Spleen (tissue), 11 donors: ENCODE measurements at regions not wholly inside any gene's neighbourhood (a gene's known extent, or its start where the extent isn't known, plus 50 kb on each side); places are given as distances from the start of the nearest gene placed in this dataset.

Experiments
- DNase-seq: peaks from one replicate; pipeline ENCODE4 v3.0.0-alpha.2; 2020
- H3K27ac ChIP-seq, 8 donors: fragments of 200-600 bp; sonication (generic) in 7 of 8; 1 replicate in 4 of 8; 2 replicates in 4 of 8; pipeline versions ENCODE4 v1.5.0 to v1.8.0; 2016 to 2021; ENCODE audit warnings: inconsistent platforms in 4 of 8, mild to moderate bottlenecking in 4 of 8, moderate library complexity in 1 of 8
- H3K27me3 ChIP-seq, 7 donors: fragments of 200-600 bp; sonication (generic) in 6 of 7; replicated peaks in 1 of 7; 1 replicate in 4 of 7; 2 replicates in 3 of 7; pipeline versions ENCODE4 v1.5.0 to v1.8.0; 2016 to 2021; ENCODE audit warnings: inconsistent platforms in 3 of 7, mild to moderate bottlenecking in 1 of 7
- H3K36me3 ChIP-seq, 6 donors: fragments of 200-600 bp; sonication (generic) in 5 of 6; 1 replicate in 4 of 6; 2 replicates in 2 of 6; pipeline versions ENCODE4 v1.5.0 to v1.8.0; 2016 to 2021; ENCODE audit warnings: inconsistent platforms in 2 of 6
- H3K4me1 ChIP-seq, 6 donors: fragments of 200-600 bp; sonication (generic) in 5 of 6; 1 replicate in 3 of 6; 2 replicates in 3 of 6; pipeline versions ENCODE4 v1.5.0 to v1.8.0; 2016 to 2021; ENCODE audit warnings: inconsistent platforms in 3 of 6
- H3K4me3 ChIP-seq, 8 donors: fragments of 200-600 bp; sonication (generic) in 7 of 8; 1 replicate in 4 of 8; 2 replicates in 4 of 8; pipeline versions ENCODE4 v1.5.0 to v1.8.0; 2016 to 2021; ENCODE audit warnings: inconsistent platforms in 4 of 8, mild to moderate bottlenecking in 4 of 8, moderate library complexity in 2 of 8
- H3K9me3 ChIP-seq, 8 donors: fragments of 200-600 bp; sonication (generic) in 7 of 8; 1 replicate in 4 of 8; 2 replicates in 4 of 8; pipeline versions ENCODE4 v1.5.0 to v1.8.0; 2016 to 2021; ENCODE audit warnings: inconsistent platforms in 4 of 8
- POLR2A ChIP-seq, 3 donors: fragments of 450-650 bp; IDR thresholded peaks; one replicate each; pipeline ENCODE4 v1.5.1; 2017; ENCODE audit warnings: antibody characterized with exemption in 3 of 3, mild to moderate bottlenecking in 1 of 3
- POLR2AphosphoS5 ChIP-seq, 3 donors: sonication (generic); formaldehyde crosslinking; IDR thresholded peaks; one replicate each; pipeline ENCODE4 v1.5.1; 2017; ENCODE audit warnings: antibody characterized with exemption in 3 of 3
- WGBS, 5 donors: extraction: QIAGEN DNeasy Blood & Tissue Kit in 3 of 5; methylation state at CpG; one replicate each; pipeline versions ENCODE4 v1.1.5 to v1.1.7; 2013 to 2018; 5-methylcytosine and 5-hydroxymethylcytosine counted together
- intact Hi-C: fragments of 100-400 bp; cut with DNase I; formaldehyde crosslinking; loops from one replicate; pipeline ENCODE4 v1.15.0; 2023; ENCODE audit warnings: low total_unique reads
- TF ChIP-seq, protein P1 (sequence below), 11 experiments: fragments of 200-600 bp in 7 of 11; fragments of 450-650 bp in 4 of 11; sonication (generic) in 4 of 11; IDR thresholded peaks in 8 of 11; conservative IDR thresholded peaks in 3 of 11; 1 replicate in 7 of 11; 2 replicates in 4 of 11; pipeline versions ENCODE4 v1.4.0 to v1.8.0; 2016 to 2021; ENCODE audit warnings: antibody characterized with exemption in 11 of 11, inconsistent platforms in 4 of 11, mild to moderate bottlenecking in 1 of 11
- donor health status: healthy with polysubstance abuse.
- donor health status: DM: no; HTN: no; CAD: no; lungs with moderate emphysema.
- donor health status: DM: no; HTN: no; CAD: no.
- donor health status: Bipolar disorder and iron deficiency.
- donor health status: healthy.
- donor health status: DM: no; HTN: no; CAD: no.
- donor health status: DM: yes; HTN: yes; CAD: no.

DNA sequence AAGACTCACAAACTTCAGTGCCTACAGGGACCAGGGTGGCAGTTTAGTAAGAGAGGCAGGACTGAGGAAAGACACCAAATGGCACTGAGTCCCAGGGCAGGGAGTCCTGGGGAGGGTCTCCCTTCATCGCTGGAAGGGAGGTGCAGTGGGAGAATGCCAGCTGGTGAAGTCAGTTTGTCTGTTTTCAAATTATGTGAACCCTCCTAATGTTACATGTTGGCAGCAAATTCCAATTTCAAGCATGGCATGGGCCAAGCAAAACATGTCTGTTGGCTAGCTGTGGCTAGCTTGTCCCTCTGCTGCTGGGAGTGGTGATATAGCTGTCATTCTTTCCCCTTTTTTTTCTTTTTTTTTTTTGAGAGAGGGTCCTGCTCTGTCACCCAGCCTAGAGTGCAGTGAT is 55.9 kb upstream of the HAAO start:
- no peak overlapping the region for H3K27ac ChIP-seq
- H3K27me3 ChIP-seq = no peaks in the 10 kb centered on the region
- H3K36me3 ChIP-seq = no peaks in the 10 kb centered on the region
- H3K4me1 ChIP-seq = no peaks in the 10 kb centered on the region
- intact Hi-C loops = no loop called here
- H3K9me3 ChIP-seq = no peaks in the 10 kb centered on the region
- peak; percentile 25 for DNase-seq
- 92 to 100% (median 100%) methylated on average over 1 of the region's 1 CpG for WGBS, 5 donors
- no peak overlapping the region for H3K4me3 ChIP-seq
- TF ChIP-seq POLR2AphosphoS5 (IDR thresholded peaks at IDR 0.05) (no peak), POLR2A (IDR thresholded peaks at IDR 0.05) (no peak)
- TF ChIP-seq, protein P1, sequence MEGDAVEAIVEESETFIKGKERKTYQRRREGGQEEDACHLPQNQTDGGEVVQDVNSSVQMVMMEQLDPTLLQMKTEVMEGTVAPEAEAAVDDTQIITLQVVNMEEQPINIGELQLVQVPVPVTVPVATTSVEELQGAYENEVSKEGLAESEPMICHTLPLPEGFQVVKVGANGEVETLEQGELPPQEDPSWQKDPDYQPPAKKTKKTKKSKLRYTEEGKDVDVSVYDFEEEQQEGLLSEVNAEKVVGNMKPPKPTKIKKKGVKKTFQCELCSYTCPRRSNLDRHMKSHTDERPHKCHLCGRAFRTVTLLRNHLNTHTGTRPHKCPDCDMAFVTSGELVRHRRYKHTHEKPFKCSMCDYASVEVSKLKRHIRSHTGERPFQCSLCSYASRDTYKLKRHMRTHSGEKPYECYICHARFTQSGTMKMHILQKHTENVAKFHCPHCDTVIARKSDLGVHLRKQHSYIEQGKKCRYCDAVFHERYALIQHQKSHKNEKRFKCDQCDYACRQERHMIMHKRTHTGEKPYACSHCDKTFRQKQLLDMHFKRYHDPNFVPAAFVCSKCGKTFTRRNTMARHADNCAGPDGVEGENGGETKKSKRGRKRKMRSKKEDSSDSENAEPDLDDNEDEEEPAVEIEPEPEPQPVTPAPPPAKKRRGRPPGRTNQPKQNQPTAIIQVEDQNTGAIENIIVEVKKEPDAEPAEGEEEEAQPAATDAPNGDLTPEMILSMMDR (IDR thresholded peaks at IDR 0.05 in 8 of 11, conservative IDR thresholded peaks at IDR 0.05 in 3 of 11) = no peak

DNA sequence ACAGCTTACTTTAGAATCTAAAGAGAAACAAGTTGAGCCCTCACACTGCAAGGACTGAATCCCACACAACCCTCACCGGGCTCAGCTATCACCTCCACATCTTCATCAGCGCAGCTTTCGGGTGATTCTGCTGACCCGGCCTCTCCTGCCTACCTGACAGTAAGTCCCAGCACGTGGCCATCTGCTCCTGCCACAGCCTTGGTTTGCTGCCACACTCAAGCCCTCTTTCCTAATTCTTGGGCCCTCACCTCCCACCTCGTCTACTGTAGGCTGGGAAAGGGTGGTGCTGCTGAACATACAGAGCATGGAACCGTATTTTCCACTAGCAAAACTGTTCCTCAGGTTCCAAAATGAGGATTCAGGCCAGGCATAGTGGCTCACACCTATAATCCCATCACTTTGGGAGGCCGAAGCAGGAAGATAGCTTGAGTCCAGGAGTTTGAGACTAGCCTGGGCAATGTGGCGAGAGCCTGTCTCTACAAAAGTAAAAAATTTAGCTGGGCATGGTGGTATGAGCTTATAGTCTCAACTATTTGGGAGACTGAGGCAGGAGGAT is 55.3 kb upstream of the HAAO start:
- intact Hi-C loops = no loop called here
- H3K27me3 ChIP-seq = no peaks in the 10 kb centered on the region
- H3K27ac ChIP-seq = no peak overlapping the region
- H3K36me3 ChIP-seq = no peaks in the 10 kb centered on the region
- no peak for TF ChIP-seq POLR2AphosphoS5 (IDR thresholded peaks at IDR 0.05)
- no peak for TF ChIP-seq POLR2A (IDR thresholded peaks at IDR 0.05)
- TF ChIP-seq, protein P1 (IDR thresholded peaks at IDR 0.05 in 8 of 11, conservative IDR thresholded peaks at IDR 0.05 in 3 of 11) = no peak
- H3K4me1 ChIP-seq = no peaks in the 10 kb centered on the region
- no peak overlapping the region for H3K4me3 ChIP-seq
- no peaks in the 10 kb centered on the region for H3K9me3 ChIP-seq
- DNase-seq = peak; percentile 47
- WGBS, 5 donors = 87 to 94% (median 91%) methylated on average over 9 of the region's 9 CpGs

DNA sequence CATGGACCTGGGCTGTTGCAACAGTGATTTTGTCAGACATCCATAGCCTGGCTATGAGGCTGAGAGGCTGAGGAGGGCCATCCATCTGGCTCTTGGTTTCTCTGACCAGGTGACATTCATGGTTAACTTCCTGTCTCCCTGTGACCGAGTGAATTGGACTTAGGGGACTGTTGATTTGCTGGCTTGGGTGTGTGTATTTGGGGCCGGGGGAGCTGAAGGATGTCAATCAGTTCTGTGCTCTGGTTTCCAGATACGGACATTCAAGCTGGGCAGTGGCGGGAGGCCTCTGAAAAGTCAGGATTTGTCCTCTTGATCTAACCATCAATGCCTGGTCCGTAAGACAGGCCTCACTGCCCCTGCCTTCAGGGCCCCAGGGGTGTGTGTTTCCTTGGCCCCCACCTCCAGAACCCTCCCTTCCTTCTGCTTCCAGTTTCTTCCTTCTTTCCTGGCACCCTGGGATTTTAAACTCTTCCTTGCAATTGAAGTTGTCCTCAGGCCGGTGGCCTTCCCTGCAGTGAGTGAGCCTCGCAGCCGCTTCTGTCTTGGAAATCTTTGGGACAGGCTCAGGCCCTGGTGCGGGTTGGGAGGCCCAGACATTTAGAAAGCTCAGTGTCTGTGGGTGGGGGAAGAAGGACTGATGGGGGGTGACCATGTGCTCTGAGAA is 54.7 kb upstream of the HAAO start:
- no peaks in the 10 kb centered on the region for H3K27me3 ChIP-seq
- H3K4me1 ChIP-seq = no peaks in the 10 kb centered on the region
- H3K36me3 ChIP-seq = no peaks in the 10 kb centered on the region
- 88 to 96% (median 93%) methylated on average over 9 of the region's 9 CpGs for WGBS, 5 donors
- no peak overlapping the region for H3K27ac ChIP-seq
- DNase-seq = peak; percentile 41
- H3K9me3 ChIP-seq = no peaks in the 10 kb centered on the region
- H3K4me3 ChIP-seq = no peak overlapping the region
- intact Hi-C loops = no loop called here
- TF ChIP-seq, protein P1 (IDR thresholded peaks at IDR 0.05 in 8 of 11, conservative IDR thresholded peaks at IDR 0.05 in 3 of 11) = no peak
- no peak for TF ChIP-seq POLR2AphosphoS5 (IDR thresholded peaks at IDR 0.05)
- TF ChIP-seq POLR2A (IDR thresholded peaks at IDR 0.05) = no peak

DNA sequence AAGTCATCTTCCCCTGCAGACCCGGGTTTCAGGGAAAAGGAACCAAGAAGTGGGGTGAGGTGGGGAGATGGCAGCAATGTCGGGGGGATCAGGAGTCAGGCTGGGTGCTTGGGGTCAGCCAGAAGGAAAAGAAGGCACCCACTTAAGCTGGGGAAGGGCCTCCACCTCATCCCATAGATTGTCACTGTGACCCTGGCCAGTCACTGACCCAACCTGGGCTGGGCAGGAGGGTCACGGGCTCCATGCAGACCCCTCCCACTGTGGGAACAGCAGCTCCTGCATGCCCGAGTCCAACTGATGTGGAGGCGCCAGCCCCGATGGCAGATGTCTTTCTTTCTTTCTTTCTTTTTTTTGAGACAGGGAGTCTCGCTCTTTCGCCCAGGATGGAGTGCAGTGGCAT is 53.6 kb upstream of the HAAO start:
- intact Hi-C loops = no loop called here
- 79 to 87% (median 82%) methylated on average over 8 of the region's 8 CpGs for WGBS, 5 donors
- TF ChIP-seq POLR2AphosphoS5 (IDR thresholded peaks at IDR 0.05) = no peak
- TF ChIP-seq, protein P1 (IDR thresholded peaks at IDR 0.05 in 8 of 11, conservative IDR thresholded peaks at IDR 0.05 in 3 of 11) = no peak
- TF ChIP-seq POLR2A (IDR thresholded peaks at IDR 0.05) = no peak
- DNase-seq = peak; percentile 58
- H3K9me3 ChIP-seq = no peaks in the 10 kb centered on the region
- H3K36me3 ChIP-seq = no peaks in the 10 kb centered on the region
- no peak overlapping the region for H3K4me3 ChIP-seq
- H3K27ac ChIP-seq = no peak overlapping the region
- no peaks in the 10 kb centered on the region for H3K4me1 ChIP-seq
- H3K27me3 ChIP-seq = no peaks in the 10 kb centered on the region
